Prostate gland (tissue), 2 donors: ENCODE measurements at regions not wholly inside any gene's neighbourhood (a gene's known extent, or its start where the extent isn't known, plus 50 kb on each side); places are given as distances from the start of the nearest gene placed in this dataset.

Experiments
- POLR2A ChIP-seq: fragments of 450-650 bp; IDR thresholded peaks from one replicate; pipeline ENCODE4 v1.6.1; 2016; ENCODE audit warnings: antibody characterized with exemption, mild to moderate bottlenecking
- POLR2AphosphoS5 ChIP-seq: sonication (generic); formaldehyde crosslinking; IDR thresholded peaks from one replicate; pipeline ENCODE4 v1.6.1; 2017; ENCODE audit warnings: antibody characterized with exemption
- TF ChIP-seq, protein P1 (sequence below), 4 experiments: fragments of 200-600 bp in 2 of 4; fragments of 450-650 bp in 2 of 4; sonication (generic) in 2 of 4; IDR thresholded peaks; 1 replicate in 3 of 4; 2 replicates in 1 of 4; pipeline ENCODE4 v1.5.1; 2016 to 2019; ENCODE audit warnings: antibody characterized with exemption in 4 of 4, mild to moderate bottlenecking in 2 of 4, moderate library complexity in 2 of 4

DNA sequence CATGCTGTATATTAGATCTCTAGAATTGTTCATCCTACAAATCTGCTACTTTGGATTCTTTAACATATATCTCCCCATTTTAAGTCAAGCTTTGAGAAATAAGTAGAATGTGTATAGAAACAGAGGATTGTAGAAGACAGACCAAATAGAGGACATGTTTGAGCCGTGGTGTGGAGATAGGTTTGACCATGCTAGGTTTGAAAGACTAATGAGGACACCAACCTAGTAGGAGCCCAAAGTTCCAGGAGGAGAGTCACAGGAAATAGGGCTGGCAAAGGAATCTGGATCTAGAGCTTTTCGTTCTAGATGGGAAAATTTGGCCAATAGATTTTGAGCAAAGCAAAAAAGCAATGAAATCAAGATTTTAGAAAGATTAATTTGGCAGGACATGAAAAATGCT lies 60.5 kb upstream of the TBX20 start:
- TF ChIP-seq, protein P1, sequence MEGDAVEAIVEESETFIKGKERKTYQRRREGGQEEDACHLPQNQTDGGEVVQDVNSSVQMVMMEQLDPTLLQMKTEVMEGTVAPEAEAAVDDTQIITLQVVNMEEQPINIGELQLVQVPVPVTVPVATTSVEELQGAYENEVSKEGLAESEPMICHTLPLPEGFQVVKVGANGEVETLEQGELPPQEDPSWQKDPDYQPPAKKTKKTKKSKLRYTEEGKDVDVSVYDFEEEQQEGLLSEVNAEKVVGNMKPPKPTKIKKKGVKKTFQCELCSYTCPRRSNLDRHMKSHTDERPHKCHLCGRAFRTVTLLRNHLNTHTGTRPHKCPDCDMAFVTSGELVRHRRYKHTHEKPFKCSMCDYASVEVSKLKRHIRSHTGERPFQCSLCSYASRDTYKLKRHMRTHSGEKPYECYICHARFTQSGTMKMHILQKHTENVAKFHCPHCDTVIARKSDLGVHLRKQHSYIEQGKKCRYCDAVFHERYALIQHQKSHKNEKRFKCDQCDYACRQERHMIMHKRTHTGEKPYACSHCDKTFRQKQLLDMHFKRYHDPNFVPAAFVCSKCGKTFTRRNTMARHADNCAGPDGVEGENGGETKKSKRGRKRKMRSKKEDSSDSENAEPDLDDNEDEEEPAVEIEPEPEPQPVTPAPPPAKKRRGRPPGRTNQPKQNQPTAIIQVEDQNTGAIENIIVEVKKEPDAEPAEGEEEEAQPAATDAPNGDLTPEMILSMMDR (IDR thresholded peaks at IDR 0.05): no peak
- no peak for TF ChIP-seq POLR2A
- TF ChIP-seq POLR2AphosphoS5: no peak
